ENCODE measurements at regions not wholly inside any gene's neighbourhood (a gene's known extent, or its start where the extent isn't known, plus 50 kb on each side); places are given as distances from the start of the nearest gene placed in this dataset.

GRCh38 chr6:113595911-113596376 is 261.2 kb upstream of the MARCKS start:
- DNase-seq (ENCODE audit: low read depth in 2 of 2): no peak

- DNase-seq (ENCODE audit: low read depth in 2 of 2): peak in 1 of 2 donors; percentile 27
These were observed 260.5 kb upstream of the MARCKS start for GRCh38 chr6:113596387-113597230.

GRCh38 chr6:113597231-113597583 is 259.9 kb upstream of the MARCKS start:
- no peak for DNase-seq (ENCODE audit: low read depth in 2 of 2)

GRCh38 chr6:113598786-113599185 is 258.4 kb upstream of the MARCKS start:
- DNase-seq (ENCODE audit: low read depth in 2 of 2): no peak

GRCh38 chr6:113599444-113599843 is 257.7 kb upstream of the MARCKS start:
- DNase-seq (ENCODE audit: low read depth in 2 of 2): peak in 1 of 2 donors; percentile 10

GRCh38 chr6:113600551-113601339 is 256.4 kb upstream of the MARCKS start:
- no peak for DNase-seq (ENCODE audit: low read depth in 2 of 2)

- peak in 1 of 2 donors; percentile 33 for DNase-seq (ENCODE audit: low read depth in 2 of 2)
These were observed 249.2 kb upstream of the MARCKS start for GRCh38 chr6:113607821-113608545.

GRCh38 chr6:113610377-113610988 is 246.7 kb upstream of the MARCKS start:
- DNase-seq (ENCODE audit: low read depth in 2 of 2): peak; percentile 32 to 51

- DNase-seq (ENCODE audit: low read depth in 2 of 2): no peak
These were observed 240.4 kb upstream of the MARCKS start for GRCh38 chr6:113616701-113617274.

- DNase-seq (ENCODE audit: low read depth in 2 of 2): no peak
These were observed 238.1 kb upstream of the MARCKS start for GRCh38 chr6:113619077-113619476.

GRCh38 chr6:113620386-113620785 is 236.8 kb upstream of the MARCKS start:
- DNase-seq (ENCODE audit: low read depth in 2 of 2): no peak

- no peak for DNase-seq (ENCODE audit: low read depth in 2 of 2)
These were observed 234.9 kb upstream of the MARCKS start for GRCh38 chr6:113622254-113622653.

GRCh38 chr6:113623129-113623528 is 234.0 kb upstream of the MARCKS start:
- DNase-seq (ENCODE audit: low read depth in 2 of 2): peak in 1 of 2 donors; percentile 11

GRCh38 chr6:113625850-113626249 is 231.3 kb upstream of the MARCKS start:
- no peak for DNase-seq (ENCODE audit: low read depth in 2 of 2)

GRCh38 chr6:113626475-113626874 is 230.7 kb upstream of the MARCKS start:
- DNase-seq (ENCODE audit: low read depth in 2 of 2): no peak

GRCh38 chr6:113627480-113627879 is 229.7 kb upstream of the MARCKS start:
- DNase-seq (ENCODE audit: low read depth in 2 of 2): no peak

- no peak for DNase-seq (ENCODE audit: low read depth in 2 of 2)
These were observed 227.9 kb upstream of the MARCKS start for GRCh38 chr6:113629256-113629655.

GRCh38 chr6:113629975-113630737 is 227.0 kb upstream of the MARCKS start:
- DNase-seq (ENCODE audit: low read depth in 2 of 2): peak; percentile 70 to 73

- DNase-seq (ENCODE audit: low read depth in 2 of 2): peak; percentile 79 to 90
These were observed 226.2 kb upstream of the MARCKS start for GRCh38 chr6:113630738-113631535.

Measured in lung microvascular endothelial cell (primary cell).